ENCODE measurements at regions not wholly inside any gene's neighbourhood (a gene's known extent, or its start where the extent isn't known, plus 50 kb on each side); places are given as distances from the start of the nearest gene placed in this dataset.
"Not testable (repeated sequence)": the region's sequence is repeated elsewhere in the genome, so short reads cannot be mapped to it uniquely, and the experiment has no call there.

- not testable (repeated sequence) for TF ChIP-seq CTCF (conservative IDR thresholded peaks at IDR 0.05 in 1 of 2, IDR thresholded peaks at IDR 0.05 in 1 of 2; ENCODE audit: extremely low read depth in 1 of 2, insufficient read depth in 1 of 2, low read depth in 1 of 2, low read length in 2 of 2); EZH2 (IDR thresholded peaks at IDR 0.05; ENCODE audit: borderline replicate concordance, low read length)
Measured at GRCh38 chr13:109267400-109267799, 519.0 kb downstream of the IRS2 start.

Measured in mammary epithelial cell (primary cell).